ENCODE measurements at regions not wholly inside any gene's neighbourhood (a gene's known extent, or its start where the extent isn't known, plus 50 kb on each side); places are given as distances from the start of the nearest gene placed in this dataset.

GRCh38 chr1:37162059-37162458 is 127.7 kb upstream of the GRIK3 start:
- TF ChIP-seq CTCF (IDR thresholded peaks at IDR 0.05): no peak
- ChIA-PET CTCF (no interaction called here), POLR2A (no interaction called here)
- H3K9me3 Mint-ChIP-seq: peaks cover 6% of the 10 kb centered on the region
- peaks cover 12% of the 10 kb centered on the region for H3K27me3 Mint-ChIP-seq
- H3K36me3 Mint-ChIP-seq (ENCODE audit: low read depth): no peaks in the 10 kb centered on the region
- H3K4me1 Mint-ChIP-seq (ENCODE audit: low read depth): no peaks in the 10 kb centered on the region
- ATAC-seq: no peak
- H3K4me3 Mint-ChIP-seq: no peak overlapping the region
- intact Hi-C loops (cut with micrococcal nuclease): no loop called here
- no peak for DNase-seq
- no peak overlapping the region for H3K27ac Mint-ChIP-seq

- ChIA-PET POLR2A (no interaction called here), CTCF (no interaction called here)
- no peak for TF ChIP-seq CTCF (IDR thresholded peaks at IDR 0.05)
- H3K36me3 Mint-ChIP-seq (ENCODE audit: low read depth): no peaks in the 10 kb centered on the region
- H3K4me3 Mint-ChIP-seq: no peak overlapping the region
- DNase-seq: no peak
- no peak for ATAC-seq
- no peaks in the 10 kb centered on the region for H3K4me1 Mint-ChIP-seq (ENCODE audit: low read depth)
- peaks cover 19% of the 10 kb centered on the region for H3K27me3 Mint-ChIP-seq
- intact Hi-C loops (cut with micrococcal nuclease): no loop called here
- peaks cover 4% of the 10 kb centered on the region for H3K9me3 Mint-ChIP-seq
- H3K27ac Mint-ChIP-seq: no peak overlapping the region
Observed at GRCh38 chr1:37166005-37166404, 131.7 kb upstream of the GRIK3 start.

- no peaks in the 10 kb centered on the region for H3K4me1 Mint-ChIP-seq (ENCODE audit: low read depth)
- H3K4me3 Mint-ChIP-seq: no peak overlapping the region
- no peak for ATAC-seq
- H3K36me3 Mint-ChIP-seq (ENCODE audit: low read depth): no peaks in the 10 kb centered on the region
- intact Hi-C loops (cut with micrococcal nuclease): no loop called here
- DNase-seq: no peak
- H3K27me3 Mint-ChIP-seq: peaks cover 19% of the 10 kb centered on the region
- H3K9me3 Mint-ChIP-seq: peaks cover 2% of the 10 kb centered on the region
- no peak for TF ChIP-seq CTCF (IDR thresholded peaks at IDR 0.05)
- H3K27ac Mint-ChIP-seq: no peak overlapping the region
- ChIA-PET CTCF (no interaction called here), POLR2A (no interaction called here)
Observed at GRCh38 chr1:37167479-37167878, 133.2 kb upstream of the GRIK3 start.

- CTCF ChIA-PET: no interaction called here
- Mint-ChIP-seq H3K4me3 (no peak overlapping the region), H3K9me3 (peaks cover 2% of the 10 kb centered on the region), H3K27ac (no peak overlapping the region), H3K27me3 (peaks cover 19% of the 10 kb centered on the region), H3K4me1 (ENCODE audit: low read depth) (no peaks in the 10 kb centered on the region), H3K36me3 (ENCODE audit: low read depth) (no peaks in the 10 kb centered on the region)
- ATAC-seq: no peak
- POLR2A ChIA-PET: no interaction called here
- no peak for DNase-seq
- TF ChIP-seq CTCF (IDR thresholded peaks at IDR 0.05): no peak
- intact Hi-C loops (cut with micrococcal nuclease): no loop called here
Observed at GRCh38 chr1:37169241-37169640, 134.9 kb upstream of the GRIK3 start.

- no peak for TF ChIP-seq CTCF (IDR thresholded peaks at IDR 0.05)
- DNase-seq (no peak), ATAC-seq (no peak)
- Mint-ChIP-seq H3K36me3 (ENCODE audit: low read depth) (no peaks in the 10 kb centered on the region), H3K27me3 (peaks cover 19% of the 10 kb centered on the region), H3K27ac (no peak overlapping the region), H3K4me3 (no peak overlapping the region), H3K9me3 (peaks cover 2% of the 10 kb centered on the region), H3K4me1 (ENCODE audit: low read depth) (no peaks in the 10 kb centered on the region)
- POLR2A ChIA-PET: no interaction called here
- CTCF ChIA-PET: no interaction called here
- intact Hi-C loops (cut with micrococcal nuclease): no loop called here
Observed at GRCh38 chr1:37169743-37170275, 135.5 kb upstream of the GRIK3 start.
